ENCODE measurements at regions not wholly inside any gene's neighbourhood (a gene's known extent, or its start where the extent isn't known, plus 50 kb on each side); places are given as distances from the start of the nearest gene placed in this dataset.
"Not testable (repeated sequence)": the region's sequence is repeated elsewhere in the genome, so short reads cannot be mapped to it uniquely, and the experiment has no call there.

- not testable (repeated sequence) for DNase-seq (ENCODE audit: low read depth in 4 of 4, low spot score in 3 of 4)
These were observed 283.4 kb upstream of the NBPF12 start for GRCh38 chr1:146654763-146655162.

GRCh38 chr1:146645978-146646604 lies 292.0 kb upstream of the NBPF12 start:
- not testable (repeated sequence) for DNase-seq (ENCODE audit: low read depth in 4 of 4, low spot score in 3 of 4)

GRCh38 chr1:146641534-146641933 lies 296.6 kb upstream of the NBPF12 start:
- DNase-seq (ENCODE audit: low read depth in 4 of 4, low spot score in 3 of 4), result not testable (repeated sequence)

GRCh38 chr1:146640671-146641070 lies 297.5 kb upstream of the NBPF12 start:
- not testable (repeated sequence) for DNase-seq (ENCODE audit: low read depth in 4 of 4, low spot score in 3 of 4)

GRCh38 chr1:146630302-146630701 lies 307.8 kb upstream of the NBPF12 start:
- DNase-seq (ENCODE audit: low read depth in 4 of 4, low spot score in 3 of 4), result not testable (repeated sequence)

- DNase-seq (ENCODE audit: low read depth in 4 of 4, low spot score in 3 of 4), result not testable (repeated sequence)
These were observed 319.5 kb upstream of the NBPF12 start for GRCh38 chr1:146618582-146618981.

GRCh38 chr1:146604681-146605080 lies 333.4 kb upstream of the NBPF12 start:
- DNase-seq (ENCODE audit: low read depth in 4 of 4, low spot score in 3 of 4), result not testable (repeated sequence)

- not testable (repeated sequence) for DNase-seq (ENCODE audit: low read depth in 4 of 4, low spot score in 3 of 4)
These were observed 337.3 kb upstream of the NBPF12 start for GRCh38 chr1:146600720-146601307.

GRCh38 chr1:146599906-146600305 lies 338.2 kb upstream of the NBPF12 start:
- DNase-seq (ENCODE audit: low read depth in 4 of 4, low spot score in 3 of 4), result not testable (repeated sequence)

GRCh38 chr1:146581229-146581628 lies 352.4 kb upstream of the NOTCH2NLA start:
- DNase-seq (ENCODE audit: low read depth in 4 of 4, low spot score in 3 of 4), result not testable (repeated sequence)

GRCh38 chr1:146567541-146567940 lies 338.7 kb upstream of the NOTCH2NLA start:
- DNase-seq (ENCODE audit: low read depth in 4 of 4, low spot score in 3 of 4), result not testable (repeated sequence)

GRCh38 chr1:146558032-146558431 lies 329.2 kb upstream of the NOTCH2NLA start:
- DNase-seq (ENCODE audit: low read depth in 4 of 4, low spot score in 3 of 4), result not testable (repeated sequence)

GRCh38 chr1:146556405-146556804 lies 327.6 kb upstream of the NOTCH2NLA start:
- not testable (repeated sequence) for DNase-seq (ENCODE audit: low read depth in 4 of 4, low spot score in 3 of 4)

- DNase-seq (ENCODE audit: low read depth in 4 of 4, low spot score in 3 of 4), result not testable (repeated sequence)
These were observed 323.6 kb upstream of the NOTCH2NLA start for GRCh38 chr1:146552414-146552813.

- DNase-seq (ENCODE audit: low read depth in 4 of 4, low spot score in 3 of 4), result not testable (repeated sequence)
These were observed 319.9 kb upstream of the NOTCH2NLA start for GRCh38 chr1:146548684-146549083.

GRCh38 chr1:146546189-146546588 lies 317.4 kb upstream of the NOTCH2NLA start:
- DNase-seq (ENCODE audit: low read depth in 4 of 4, low spot score in 3 of 4), result not testable (repeated sequence)

- not testable (repeated sequence) for DNase-seq (ENCODE audit: low read depth in 4 of 4, low spot score in 3 of 4)
These were observed 309.1 kb upstream of the NOTCH2NLA start for GRCh38 chr1:146537775-146538373.

- not testable (repeated sequence) for DNase-seq (ENCODE audit: low read depth in 4 of 4, low spot score in 3 of 4)
These were observed 307.2 kb upstream of the NOTCH2NLA start for GRCh38 chr1:146536028-146536427.

GRCh38 chr1:146535575-146535974 lies 306.8 kb upstream of the NOTCH2NLA start:
- not testable (repeated sequence) for DNase-seq (ENCODE audit: low read depth in 4 of 4, low spot score in 3 of 4)

GRCh38 chr1:146530958-146531357 lies 302.1 kb upstream of the NOTCH2NLA start:
- not testable (repeated sequence) for DNase-seq (ENCODE audit: low read depth in 4 of 4, low spot score in 3 of 4)

- not testable (repeated sequence) for DNase-seq (ENCODE audit: low read depth in 4 of 4, low spot score in 3 of 4)
These were observed 294.0 kb upstream of the NOTCH2NLA start for GRCh38 chr1:146522812-146523211.

- not testable (repeated sequence) for DNase-seq (ENCODE audit: low read depth in 4 of 4, low spot score in 3 of 4)
These were observed 293.5 kb upstream of the NOTCH2NLA start for GRCh38 chr1:146522345-146522744.
